ENCODE measurements at regions not wholly inside any gene's neighbourhood (a gene's known extent, or its start where the extent isn't known, plus 50 kb on each side); places are given as distances from the start of the nearest gene placed in this dataset.

DNA sequence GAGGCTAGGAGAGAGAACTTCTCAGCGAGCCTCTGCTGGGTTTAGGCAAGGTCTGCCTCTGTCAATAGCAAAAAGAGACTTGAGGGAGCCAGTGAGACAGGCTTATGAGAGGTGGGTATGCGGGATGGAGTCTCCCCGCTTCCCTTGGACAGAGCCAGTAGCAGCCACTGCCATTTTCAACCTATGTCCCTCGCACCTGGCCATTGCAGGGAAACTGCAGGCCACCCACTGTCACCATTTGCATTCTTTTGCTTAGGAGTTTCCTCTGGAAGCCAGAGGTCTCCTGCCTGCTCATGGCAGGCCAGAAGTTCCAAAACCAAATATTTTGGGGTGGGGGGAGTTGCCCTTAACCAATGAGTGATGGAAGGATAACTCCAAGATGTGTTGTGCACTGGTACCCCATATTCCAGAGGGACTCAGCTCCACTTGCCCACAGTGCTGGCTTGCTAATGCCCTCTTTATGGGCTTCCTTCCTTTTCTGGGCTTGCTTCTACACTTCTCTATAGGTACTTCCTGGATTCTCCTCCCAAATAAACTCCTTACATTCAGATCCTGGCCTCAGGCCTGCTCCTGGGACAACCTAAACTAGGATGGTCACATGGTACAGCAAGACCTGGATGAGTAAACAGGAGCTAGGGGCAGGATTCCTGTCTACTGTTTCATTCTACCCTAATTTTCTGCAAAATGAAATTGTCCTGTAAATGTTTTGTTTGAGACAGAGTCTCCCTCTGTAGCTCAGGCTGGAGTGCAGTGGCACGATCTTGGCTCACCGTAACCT is 108.9 kb upstream of the PROK2 start:
- TF ChIP-seq POLR2AphosphoS5 (IDR thresholded peaks at IDR 0.05; ENCODE audit: low read depth, low read length), result no peak
- no peak for TF ChIP-seq POLR2A (IDR thresholded peaks at IDR 0.05; ENCODE audit: low read depth, low read length)
- no peak for TF ChIP-seq POU2F2 (IDR thresholded peaks at IDR 0.05; ENCODE audit: low read depth, low read length)

All from GM12891 (cell line).